GM20431 (cell line): ENCODE measurements at regions not wholly inside any gene's neighbourhood (a gene's known extent, or its start where the extent isn't known, plus 50 kb on each side); places are given as distances from the start of the nearest gene placed in this dataset.

Experiments used
- in situ Hi-C: fragments of 300-500 bp; cut with MseI, MboI; formaldehyde crosslinking; loops from one replicate; pipeline ENCODE4 v1.15.0; 2020; ENCODE audit warnings: low sequenced_read_pairs; ENCODE audit not compliant: unreplicated experiment

- in situ Hi-C loops = no loop called here
These were observed 308.0 kb upstream of the LMO3 start for GRCh38 chr12:16913832-16914490.

- in situ Hi-C loops = no loop called here
These were observed 296.0 kb upstream of the LMO3 start for GRCh38 chr12:16901946-16902345.

- in situ Hi-C loops = no loop called here
These were observed 287.5 kb upstream of the LMO3 start for GRCh38 chr12:16893426-16893825.

- in situ Hi-C loops = no loop called here
These were observed 285.7 kb upstream of the LMO3 start for GRCh38 chr12:16891673-16892072.

- in situ Hi-C loops = no loop called here
These were observed 278.9 kb upstream of the LMO3 start for GRCh38 chr12:16884819-16885218.

- in situ Hi-C loops = no loop called here
These were observed 278.1 kb upstream of the LMO3 start for GRCh38 chr12:16884056-16884455.

- in situ Hi-C loops = no loop called here
These were observed 276.1 kb upstream of the LMO3 start for GRCh38 chr12:16881986-16882570.

GRCh38 chr12:16880864-16881285 lies 274.9 kb upstream of the LMO3 start:
- in situ Hi-C loops = no loop called here

- in situ Hi-C loops = no loop called here
These were observed 264.9 kb upstream of the LMO3 start for GRCh38 chr12:16870845-16871244.

GRCh38 chr12:16863742-16864141 lies 257.8 kb upstream of the LMO3 start:
- in situ Hi-C loops = no loop called here

GRCh38 chr12:16857456-16857923 lies 251.5 kb upstream of the LMO3 start:
- in situ Hi-C loops = no loop called here

- in situ Hi-C loops = no loop called here
These were observed 248.5 kb upstream of the LMO3 start for GRCh38 chr12:16854465-16854864.

- in situ Hi-C loops = loop anchor here (25.0 kb wide), 1 partner anchor 237 kb away; the partner anchor contains the start of gene LMO3
These were observed 243.5 kb upstream of the LMO3 start for GRCh38 chr12:16849473-16849872.

GRCh38 chr12:16844875-16845274 lies 238.9 kb upstream of the LMO3 start:
- in situ Hi-C loops = loop anchor here (25.0 kb wide), 1 partner anchor 233 kb away; the partner anchor contains the start of gene LMO3

- in situ Hi-C loops = loop anchor here (25.0 kb wide), 1 partner anchor 221 kb away; the partner anchor contains the start of gene LMO3
These were observed 227.5 kb upstream of the LMO3 start for GRCh38 chr12:16833376-16834015.

GRCh38 chr12:16828891-16829290 lies 222.9 kb upstream of the LMO3 start:
- in situ Hi-C loops = loop anchor here (25.0 kb wide), 1 partner anchor 217 kb away; the partner anchor contains the start of gene LMO3

GRCh38 chr12:16807731-16808130 lies 201.8 kb upstream of the LMO3 start:
- in situ Hi-C loops = no loop called here

- in situ Hi-C loops = no loop called here
These were observed 190.2 kb upstream of the LMO3 start for GRCh38 chr12:16796168-16796567.

- in situ Hi-C loops = no loop called here
These were observed 183.3 kb upstream of the LMO3 start for GRCh38 chr12:16789204-16789790.

GRCh38 chr12:16788506-16789203 lies 182.7 kb upstream of the LMO3 start:
- in situ Hi-C loops = no loop called here
